ENCODE measurements at regions not wholly inside any gene's neighbourhood (a gene's known extent, or its start where the extent isn't known, plus 50 kb on each side); places are given as distances from the start of the nearest gene placed in this dataset.
"Not testable (repeated sequence)": the region's sequence is repeated elsewhere in the genome, so short reads cannot be mapped to it uniquely, and the experiment has no call there.

DNA sequence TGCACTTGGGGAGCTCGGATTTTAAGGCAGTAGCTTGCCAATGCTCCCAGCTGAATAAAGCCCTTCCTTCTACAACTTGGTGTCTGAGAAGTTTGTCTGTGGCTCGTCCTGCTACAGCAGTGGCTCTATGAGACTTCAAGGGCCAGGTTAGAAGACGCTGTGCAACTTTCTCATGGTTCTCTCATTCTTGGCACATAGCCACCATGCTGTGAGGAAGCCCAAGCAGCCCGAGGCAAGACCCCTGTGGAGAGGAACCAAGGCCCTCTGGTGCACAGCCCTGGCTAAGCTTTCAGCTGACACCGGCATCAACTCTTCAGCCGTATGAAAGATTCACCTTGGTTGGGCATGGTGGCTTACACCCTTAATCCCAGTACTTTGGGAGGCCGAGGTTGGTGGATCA is 116.9 kb upstream of the EEF2KMT start:
- WGBS, 2 experiments = 73 to 84% methylated on average over 7 of the region's 7 CpGs
- Histone ChIP-seq H3K4me3 (ENCODE audit: insufficient read depth, low read depth, low read length) (no peak overlapping the region), H3K36me3 (ENCODE audit: control insufficient read depth, insufficient read depth, low read length) (no peaks in the 10 kb centered on the region), H3K9me3 (ENCODE audit: control insufficient read depth, low read length) (no peaks in the 10 kb centered on the region), H3K27ac (ENCODE audit: insufficient read depth, low read depth, low read length, poor library complexity, severe bottlenecking) (no peak overlapping the region), H3K4me1 (ENCODE audit: control insufficient read depth, insufficient read depth, low read length) (no peaks in the 10 kb centered on the region), H3K27me3 (ENCODE audit: control insufficient read depth, insufficient read depth, low read length, poor library complexity, severe bottlenecking) (no peaks in the 10 kb centered on the region)

DNA sequence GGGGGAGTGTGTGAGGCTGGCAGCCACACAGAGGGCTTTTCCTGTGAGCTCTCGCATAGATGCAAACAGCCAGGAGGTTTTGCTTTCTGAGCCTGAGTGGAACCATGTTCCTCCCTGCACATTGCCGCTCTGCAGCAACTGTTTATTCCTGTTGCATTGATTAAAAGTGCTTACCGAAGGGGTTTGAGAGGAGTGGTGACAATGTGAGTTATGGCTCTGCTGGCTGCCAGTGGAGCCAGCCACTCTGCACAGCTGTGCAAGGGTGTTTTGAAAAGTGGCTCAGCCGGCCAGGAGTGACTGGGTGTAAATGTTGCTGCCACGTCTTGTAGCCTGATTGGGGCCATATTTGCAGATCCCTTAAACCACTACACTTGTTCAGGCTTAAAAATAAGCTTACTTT is 114.9 kb upstream of the EEF2KMT start:
- H3K27me3 ChIP-seq (ENCODE audit: control insufficient read depth, insufficient read depth, low read length, poor library complexity, severe bottlenecking); H3K36me3 ChIP-seq (ENCODE audit: control insufficient read depth, insufficient read depth, low read length); H3K27ac ChIP-seq (ENCODE audit: insufficient read depth, low read depth, low read length, poor library complexity, severe bottlenecking); H3K4me1 ChIP-seq (ENCODE audit: control insufficient read depth, insufficient read depth, low read length); H3K9me3 ChIP-seq (ENCODE audit: control insufficient read depth, low read length); H3K4me3 ChIP-seq (ENCODE audit: insufficient read depth, low read depth, low read length): not testable (repeated sequence)
- 50% methylated on average over 5 of the region's 5 CpGs for WGBS, 2 experiments

DNA sequence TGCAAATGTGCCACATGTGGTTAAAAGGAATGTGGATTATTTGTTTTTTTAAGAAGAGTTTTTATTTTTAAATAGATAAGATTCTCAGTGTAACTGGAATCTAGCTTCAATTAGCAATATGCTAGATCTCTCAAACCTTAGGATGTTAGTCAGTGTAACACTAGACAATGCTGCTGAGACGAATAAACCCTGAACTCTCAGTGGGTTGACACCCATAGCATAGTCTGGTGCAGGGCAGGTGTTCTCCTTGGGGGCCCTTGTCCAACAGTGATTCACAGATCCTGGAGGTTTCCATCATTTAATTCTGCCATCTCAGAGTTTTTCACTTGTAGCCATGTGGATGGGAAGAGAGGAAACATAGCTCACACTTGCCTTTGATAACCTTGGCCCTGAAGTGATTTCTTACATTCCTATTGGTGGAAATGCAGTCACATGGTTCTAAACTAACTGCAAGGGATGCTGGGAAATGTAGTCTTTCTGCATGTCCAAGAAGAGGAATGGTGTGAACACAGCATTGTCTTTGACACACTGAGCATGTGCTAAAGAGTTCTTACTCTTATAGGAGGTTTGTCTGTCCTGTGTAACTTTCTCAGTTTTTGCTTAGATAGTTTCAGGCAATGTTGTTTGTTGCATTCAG is 110.4 kb upstream of the EEF2KMT start:
- 96 to 97% methylated on average over 1 of the region's 1 CpG for WGBS, 2 experiments
- not testable (repeated sequence) for H3K27ac ChIP-seq (ENCODE audit: insufficient read depth, low read depth, low read length, poor library complexity, severe bottlenecking); H3K4me3 ChIP-seq (ENCODE audit: insufficient read depth, low read depth, low read length); H3K4me1 ChIP-seq (ENCODE audit: control insufficient read depth, insufficient read depth, low read length); H3K9me3 ChIP-seq (ENCODE audit: control insufficient read depth, low read length); H3K27me3 ChIP-seq (ENCODE audit: control insufficient read depth, insufficient read depth, low read length, poor library complexity, severe bottlenecking); H3K36me3 ChIP-seq (ENCODE audit: control insufficient read depth, insufficient read depth, low read length)

DNA sequence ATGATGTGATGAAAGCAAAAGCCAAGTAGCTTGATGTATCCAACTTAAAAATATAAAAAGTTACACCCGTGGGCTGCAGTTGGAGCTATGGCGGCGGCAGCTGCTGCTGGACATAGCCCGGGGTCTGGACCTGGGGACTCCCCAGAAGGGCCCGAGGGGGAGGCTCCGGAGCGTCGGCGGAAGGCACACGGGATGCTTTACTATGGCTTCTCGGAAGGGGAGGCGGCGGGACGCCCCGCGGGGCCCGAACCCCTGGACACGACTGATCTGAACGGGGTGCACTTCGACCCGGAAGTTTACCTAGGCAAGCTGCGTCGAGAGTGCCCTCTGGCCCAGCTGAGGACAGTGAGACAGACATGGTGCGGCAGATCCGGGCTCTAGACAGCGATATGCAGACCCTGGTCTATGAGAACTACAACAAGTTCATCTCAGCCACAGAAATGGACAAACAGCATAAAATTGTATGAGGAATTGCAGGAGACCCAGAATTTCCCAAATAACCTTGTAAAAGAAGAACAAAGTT is 109.5 kb upstream of the EEF2KMT start:
- no peaks in the 10 kb centered on the region for H3K9me3 ChIP-seq (ENCODE audit: control insufficient read depth, low read length)
- no peaks in the 10 kb centered on the region for H3K36me3 ChIP-seq (ENCODE audit: control insufficient read depth, insufficient read depth, low read length)
- no peaks in the 10 kb centered on the region for H3K4me1 ChIP-seq (ENCODE audit: control insufficient read depth, insufficient read depth, low read length)
- H3K27me3 ChIP-seq (ENCODE audit: control insufficient read depth, insufficient read depth, low read length, poor library complexity, severe bottlenecking) = no peaks in the 10 kb centered on the region
- H3K27ac ChIP-seq (ENCODE audit: insufficient read depth, low read depth, low read length, poor library complexity, severe bottlenecking) = no peak overlapping the region
- 93 to 96% methylated on average over 26 of the region's 26 CpGs for WGBS, 2 experiments
- H3K4me3 ChIP-seq (ENCODE audit: insufficient read depth, low read depth, low read length) = no peak overlapping the region

DNA sequence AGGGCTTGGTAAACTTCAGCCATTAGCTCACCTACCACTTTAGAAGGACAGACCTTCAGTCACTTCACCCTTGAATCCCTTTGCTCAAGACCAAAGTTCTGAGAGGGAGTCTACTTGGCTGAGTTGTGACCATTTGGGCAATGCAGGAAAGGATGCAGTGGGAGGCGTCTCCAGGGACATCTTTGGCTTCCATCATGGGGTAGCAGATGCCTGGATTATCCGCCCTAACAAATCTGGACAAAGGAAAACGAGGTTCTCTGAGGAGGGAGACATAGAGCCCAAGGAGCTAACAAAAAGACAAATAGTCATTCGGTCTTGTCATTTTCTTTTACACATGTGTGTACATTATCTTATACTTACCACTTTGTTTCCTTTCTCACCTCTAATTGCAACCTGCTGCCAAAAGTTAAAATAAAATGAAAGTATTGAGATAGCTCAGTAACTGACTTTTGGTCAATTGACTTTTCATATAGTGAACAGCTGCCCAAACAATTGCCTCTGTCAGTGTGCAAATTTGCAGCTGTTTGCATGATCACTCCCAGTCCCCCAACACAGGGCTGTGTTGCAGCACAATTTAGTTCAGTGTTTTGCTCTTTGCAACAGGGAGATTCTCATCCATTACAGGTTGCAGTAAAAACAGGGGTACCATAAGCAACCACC is 108.9 kb upstream of the EEF2KMT start:
- H3K9me3 ChIP-seq (ENCODE audit: control insufficient read depth, low read length) = no peaks in the 10 kb centered on the region
- WGBS, 2 experiments = 89 to 95% methylated on average over 4 of the region's 4 CpGs
- no peaks in the 10 kb centered on the region for H3K27me3 ChIP-seq (ENCODE audit: control insufficient read depth, insufficient read depth, low read length, poor library complexity, severe bottlenecking)
- H3K4me3 ChIP-seq (ENCODE audit: insufficient read depth, low read depth, low read length) = no peak overlapping the region
- H3K27ac ChIP-seq (ENCODE audit: insufficient read depth, low read depth, low read length, poor library complexity, severe bottlenecking) = no peak overlapping the region
- no peaks in the 10 kb centered on the region for H3K36me3 ChIP-seq (ENCODE audit: control insufficient read depth, insufficient read depth, low read length)
- no peaks in the 10 kb centered on the region for H3K4me1 ChIP-seq (ENCODE audit: control insufficient read depth, insufficient read depth, low read length)

DNA sequence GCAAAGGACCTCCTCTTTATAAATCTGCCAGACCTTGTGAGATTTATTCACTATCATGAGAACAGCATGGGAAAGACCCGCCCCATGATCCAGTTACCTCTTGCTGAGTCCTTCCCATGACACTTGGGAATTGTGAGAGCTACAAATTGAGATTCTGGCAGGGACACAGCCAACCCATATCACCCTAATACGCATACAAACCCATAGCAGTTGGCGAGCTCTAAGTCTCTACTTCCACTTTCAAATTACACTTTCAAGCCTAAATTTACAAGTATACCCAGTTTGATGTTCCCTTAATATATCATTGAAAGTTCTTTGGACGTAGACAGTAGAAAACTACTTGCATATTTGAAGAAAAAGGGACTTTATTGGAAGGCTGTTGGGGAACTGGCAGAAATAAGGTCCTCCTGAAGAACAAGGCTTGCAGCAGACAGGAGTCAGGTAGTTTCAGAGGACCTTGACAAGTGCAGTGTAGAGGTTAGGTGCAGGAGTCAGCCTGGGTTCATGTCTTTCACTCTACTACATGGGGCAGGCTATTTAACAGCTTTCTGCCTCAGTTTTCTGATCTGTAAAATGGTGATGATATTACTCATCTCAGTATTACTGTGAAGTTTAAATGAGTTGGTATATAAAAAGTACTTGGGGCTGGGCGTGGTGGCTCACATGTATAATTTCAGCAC is 107.9 kb upstream of the EEF2KMT start:
- no peaks in the 10 kb centered on the region for H3K4me1 ChIP-seq (ENCODE audit: control insufficient read depth, insufficient read depth, low read length)
- 91% methylated on average over 5 of the region's 5 CpGs for WGBS, 2 experiments
- no peaks in the 10 kb centered on the region for H3K9me3 ChIP-seq (ENCODE audit: control insufficient read depth, low read length)
- H3K36me3 ChIP-seq (ENCODE audit: control insufficient read depth, insufficient read depth, low read length) = no peaks in the 10 kb centered on the region
- H3K4me3 ChIP-seq (ENCODE audit: insufficient read depth, low read depth, low read length) = no peak overlapping the region
- H3K27me3 ChIP-seq (ENCODE audit: control insufficient read depth, insufficient read depth, low read length, poor library complexity, severe bottlenecking) = no peaks in the 10 kb centered on the region
- H3K27ac ChIP-seq (ENCODE audit: insufficient read depth, low read depth, low read length, poor library complexity, severe bottlenecking) = no peak overlapping the region

DNA sequence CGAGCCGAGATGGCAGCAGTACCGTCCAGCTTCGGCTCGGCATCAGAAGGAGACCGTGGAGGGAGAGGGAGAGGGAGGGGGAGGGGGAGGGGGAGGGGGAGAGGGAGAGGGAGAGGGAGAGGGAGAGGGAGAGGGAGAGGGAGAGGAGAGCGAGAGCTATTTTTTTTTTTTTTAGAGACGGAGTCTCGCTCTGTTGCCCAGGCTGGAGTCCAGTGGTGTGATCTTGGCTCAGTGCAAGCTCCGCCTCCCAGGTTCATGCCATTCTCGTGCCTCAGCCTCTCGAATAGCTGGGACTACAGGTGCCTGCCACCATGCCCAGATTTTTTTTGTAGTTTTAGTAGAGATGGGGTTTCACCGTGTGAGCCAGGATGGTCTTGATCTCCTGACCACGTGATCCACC is 106.1 kb upstream of the EEF2KMT start:
- not testable (repeated sequence) for H3K9me3 ChIP-seq (ENCODE audit: control insufficient read depth, low read length); H3K4me3 ChIP-seq (ENCODE audit: insufficient read depth, low read depth, low read length); H3K27me3 ChIP-seq (ENCODE audit: control insufficient read depth, insufficient read depth, low read length, poor library complexity, severe bottlenecking); H3K36me3 ChIP-seq (ENCODE audit: control insufficient read depth, insufficient read depth, low read length); H3K27ac ChIP-seq (ENCODE audit: insufficient read depth, low read depth, low read length, poor library complexity, severe bottlenecking); H3K4me1 ChIP-seq (ENCODE audit: control insufficient read depth, insufficient read depth, low read length)
- 90 to 94% methylated on average over 8 of the region's 14 CpGs for WGBS, 2 experiments

DNA sequence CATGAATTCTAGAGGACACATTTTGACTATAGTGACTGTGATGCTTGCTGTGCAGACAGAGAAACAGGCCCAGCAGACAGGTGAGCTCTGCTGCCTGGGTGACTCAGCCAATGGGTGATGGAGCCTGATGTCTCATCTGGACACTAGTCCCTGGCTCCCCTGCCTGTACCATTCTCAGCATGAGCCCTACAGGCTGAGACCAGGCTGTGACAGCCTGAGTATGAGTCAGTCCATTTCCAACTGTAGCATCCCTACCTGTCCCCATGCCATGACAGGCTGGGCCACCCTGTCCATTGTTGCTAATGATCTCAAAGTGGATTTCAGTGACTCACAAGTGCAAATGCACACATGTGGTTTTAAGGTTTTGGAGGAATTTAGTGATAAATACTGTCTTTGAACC is 102.5 kb upstream of the EEF2KMT start:
- no peaks in the 10 kb centered on the region for H3K4me1 ChIP-seq (ENCODE audit: control insufficient read depth, insufficient read depth, low read length)
- no peak overlapping the region for H3K4me3 ChIP-seq (ENCODE audit: insufficient read depth, low read depth, low read length)

DNA sequence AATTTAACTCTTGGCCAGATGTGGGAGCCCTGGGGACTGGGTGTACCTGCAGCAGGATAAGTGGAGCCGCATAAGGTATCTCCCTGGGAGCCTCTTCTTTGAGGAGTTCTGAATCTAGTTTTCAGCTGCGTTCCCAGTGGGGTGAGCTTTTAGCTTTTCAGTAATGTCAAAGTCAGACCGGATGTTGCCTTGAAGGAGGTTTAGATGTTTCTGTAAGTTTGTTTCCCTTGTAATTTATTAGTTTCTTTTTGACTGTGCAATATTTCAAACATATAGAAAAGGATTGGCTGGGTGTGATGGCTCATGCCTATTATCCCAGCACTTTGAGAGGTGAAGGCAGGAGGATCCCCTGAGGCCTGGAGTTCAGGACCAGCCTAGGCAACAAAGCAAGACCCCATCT is 98.6 kb upstream of the EEF2KMT start:
- no peaks in the 10 kb centered on the region for H3K4me1 ChIP-seq (ENCODE audit: control insufficient read depth, insufficient read depth, low read length)
- no peak overlapping the region for H3K27ac ChIP-seq (ENCODE audit: insufficient read depth, low read depth, low read length, poor library complexity, severe bottlenecking)
- H3K27me3 ChIP-seq (ENCODE audit: control insufficient read depth, insufficient read depth, low read length, poor library complexity, severe bottlenecking) = no peaks in the 10 kb centered on the region
- whole genome bisulfite sequencing, 2 experiments = 87 to 90% methylated on average over 3 of the region's 3 CpGs
- no peaks in the 10 kb centered on the region for H3K9me3 ChIP-seq (ENCODE audit: control insufficient read depth, low read length)
- H3K36me3 ChIP-seq (ENCODE audit: control insufficient read depth, insufficient read depth, low read length) = no peaks in the 10 kb centered on the region
- H3K4me3 ChIP-seq (ENCODE audit: insufficient read depth, low read depth, low read length) = no peak overlapping the region

More for the DNA sequence above, 102.5 kb upstream of the EEF2KMT start:
- Histone ChIP-seq H3K36me3 (ENCODE audit: control insufficient read depth, insufficient read depth, low read length) (no peaks in the 10 kb centered on the region), H3K9me3 (ENCODE audit: control insufficient read depth, low read length) (no peaks in the 10 kb centered on the region), H3K27ac (ENCODE audit: insufficient read depth, low read depth, low read length, poor library complexity, severe bottlenecking) (no peak overlapping the region), H3K27me3 (ENCODE audit: control insufficient read depth, insufficient read depth, low read length, poor library complexity, severe bottlenecking) (no peaks in the 10 kb centered on the region)

DNA sequence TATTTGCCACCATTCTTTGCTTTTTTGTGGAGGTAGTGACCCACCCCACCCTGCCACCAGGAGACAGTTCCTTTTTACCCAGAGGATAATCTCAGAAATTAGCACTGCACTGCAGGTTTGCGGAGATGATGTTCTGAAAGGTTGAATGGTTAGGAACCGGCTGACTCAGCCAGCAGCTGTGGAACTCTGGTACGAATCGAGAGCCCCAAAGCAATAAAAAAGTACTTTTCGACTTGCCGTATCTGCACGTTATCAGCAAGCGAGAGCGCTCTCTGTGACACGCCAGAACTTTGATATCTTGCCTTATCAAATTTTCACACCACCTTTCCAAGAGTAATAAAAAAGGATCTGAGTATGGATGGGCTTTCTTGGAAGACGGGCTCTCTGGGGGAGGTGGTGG is 96.3 kb upstream of the EEF2KMT start:
- no peak overlapping the region for H3K4me3 ChIP-seq (ENCODE audit: insufficient read depth, low read depth, low read length)
- H3K27me3 ChIP-seq (ENCODE audit: control insufficient read depth, insufficient read depth, low read length, poor library complexity, severe bottlenecking) = no peaks in the 10 kb centered on the region
- H3K27ac ChIP-seq (ENCODE audit: insufficient read depth, low read depth, low read length, poor library complexity, severe bottlenecking) = no peak overlapping the region
- H3K4me1 ChIP-seq (ENCODE audit: control insufficient read depth, insufficient read depth, low read length) = no peaks in the 10 kb centered on the region
- no peaks in the 10 kb centered on the region for H3K9me3 ChIP-seq (ENCODE audit: control insufficient read depth, low read length)
- WGBS, 2 experiments = 90 to 96% methylated on average over 11 of the region's 11 CpGs
- H3K36me3 ChIP-seq (ENCODE audit: control insufficient read depth, insufficient read depth, low read length) = no peaks in the 10 kb centered on the region
